ENCODE measurements at regions not wholly inside any gene's neighbourhood (a gene's known extent, or its start where the extent isn't known, plus 50 kb on each side); places are given as distances from the start of the nearest gene placed in this dataset.

GRCh38 chr14:99072956-99073355, 199.0 kb downstream of the BCL11B start:
- no peak for TF ChIP-seq CTCF (IDR thresholded peaks at IDR 0.05)
- TF ChIP-seq POLR2AphosphoS5 (IDR thresholded peaks at IDR 0.05): no peak
- no peak for TF ChIP-seq POLR2A (IDR thresholded peaks at IDR 0.05)

Measured in prostate gland (tissue), 2 donors.